ENCODE measurements at regions not wholly inside any gene's neighbourhood (a gene's known extent, or its start where the extent isn't known, plus 50 kb on each side); places are given as distances from the start of the nearest gene placed in this dataset.

- intact Hi-C loops (cut with micrococcal nuclease) (no loop called here), dilution Hi-C loops (cut with MboI; ENCODE audit: extremely low pct_ligation_motif_present, low sequenced_read_pairs) (no loop called here)
- Histone ChIP-seq H3K4me3 (replicated peaks in 1 of 3; ENCODE audit: insufficient read depth in 1 of 3, low read depth in 1 of 3, low read length in 3 of 3) (no peak overlapping the region), H3K4me1 (ENCODE audit: control insufficient read depth, extremely low read depth, insufficient read depth, low read length) (no peaks in the 10 kb centered on the region), H2AFZ (ENCODE audit: low read depth, low read length) (no peak overlapping the region), H3K9me3 (replicated peaks; ENCODE audit: control insufficient read depth, insufficient read depth, low read length) (no peaks in the 10 kb centered on the region), H3K9me1 (replicated peaks; ENCODE audit: control insufficient read depth, extremely low read depth, insufficient read depth, low read length) (no peaks in the 10 kb centered on the region), H3K36me3 (ENCODE audit: control insufficient read depth in 2 of 2, extremely low read depth in 1 of 2, insufficient read depth in 2 of 2, low read length in 2 of 2) (no peaks in the 10 kb centered on the region), H3K27ac (ENCODE audit: insufficient read depth, low read depth, low read length) (no peak overlapping the region), H3K9ac (replicated peaks; ENCODE audit: extremely low read depth, insufficient read depth, low read length) (no peak overlapping the region), H3K27me3 (ENCODE audit: control insufficient read depth in 2 of 2, insufficient read depth in 2 of 2, low read length in 2 of 2) (no peaks in the 10 kb centered on the region), H3K79me2 (ENCODE audit: control insufficient read depth, insufficient read depth, low read length) (no peaks in the 10 kb centered on the region), H3K4me2 (ENCODE audit: insufficient read depth, low read length) (no peak overlapping the region), H4K20me1 (replicated peaks; ENCODE audit: control insufficient read depth, extremely low read depth, insufficient read depth, low read length) (no peaks in the 10 kb centered on the region)
- TF ChIP-seq POLR2AphosphoS5 (IDR thresholded peaks at IDR 0.05; ENCODE audit: insufficient read depth, low read depth, low read length) (no peak), EZH2 (IDR thresholded peaks at IDR 0.05; ENCODE audit: borderline replicate concordance, low read depth, low read length, severe bottlenecking) (no peak), POLR2A (IDR thresholded peaks at IDR 0.05; ENCODE audit: low read depth, low read length) (no peak), JUN (IDR thresholded peaks at IDR 0.05; ENCODE audit: borderline replicate concordance, insufficient read depth, insufficient read length, low read depth) (no peak), MYC (IDR thresholded peaks at IDR 0.05; ENCODE audit: low read depth, low read length) (no peak), MAX (IDR thresholded peaks at IDR 0.05; ENCODE audit: insufficient read depth, insufficient read length) (no peak), CTCF (IDR thresholded peaks at IDR 0.05; ENCODE audit: extremely low read depth in 1 of 2, insufficient read depth in 1 of 2, low read depth in 1 of 2, low read length in 2 of 2) (no peak), FOS (IDR thresholded peaks at IDR 0.05; ENCODE audit: borderline replicate concordance, insufficient read depth, low read length) (no peak), GATA2 (IDR thresholded peaks at IDR 0.05; ENCODE audit: insufficient read depth, insufficient read length, low read depth, low read length) (no peak)
- ChIA-PET CTCF (no interaction called here), POLR2A (no interaction called here)
- no TSS peak for BruUV-seq (replicated peaks)
- no peak for FAIRE-seq
- DNase-seq (ENCODE audit: low read depth, low spot score), result no peak
These were observed 85.7 kb downstream of the TEX13C start for GRCh38 chrX:125405339-125405738.
